B cell (primary cell): ENCODE measurements at regions not wholly inside any gene's neighbourhood (a gene's known extent, or its start where the extent isn't known, plus 50 kb on each side); places are given as distances from the start of the nearest gene placed in this dataset.

Source experiments
- CTCF ChIP-seq: fragments of 200-600 bp; IDR thresholded peaks from one replicate; pipeline ENCODE4 v1.8.0; 2022; ENCODE audit warnings: antibody characterized with exemption, mild to moderate bottlenecking
- EZH2 ChIP-seq: IDR thresholded peaks from 2 replicates; pipeline ENCODE4 v1.6.1; 2012; ENCODE audit warnings: borderline replicate concordance, low read depth, mild to moderate bottlenecking, moderate library complexity, low read length; ENCODE audit not compliant: insufficient read depth, poor library complexity, severe bottlenecking

GRCh38 chr2:83584672-83585071, 874.4 kb downstream of the SUCLG1 start:
- TF ChIP-seq CTCF (no peak), EZH2 (no peak)
